ENCODE measurements at regions not wholly inside any gene's neighbourhood (a gene's known extent, or its start where the extent isn't known, plus 50 kb on each side); places are given as distances from the start of the nearest gene placed in this dataset.

GRCh38 chr2:47301277-47301618 lies 67.9 kb upstream of the EPCAM start:
- TF ChIP-seq CTCF (IDR thresholded peaks at IDR 0.05) = no peak
- no peak for TF ChIP-seq POLR2A (IDR thresholded peaks at IDR 0.05)

Measured in adrenal gland (tissue), 5 donors.